ENCODE measurements at regions not wholly inside any gene's neighbourhood (a gene's known extent, or its start where the extent isn't known, plus 50 kb on each side); places are given as distances from the start of the nearest gene placed in this dataset.

- H3K9me2 ChIP-seq (ENCODE audit: insufficient read depth) = no peaks in the 10 kb centered on the region
- no peak overlapping the region for H3K27ac ChIP-seq
- H2AFZ ChIP-seq = no peak overlapping the region
- intact Hi-C loops (cut with micrococcal nuclease; ENCODE audit: unreplicated experiment) = no loop called here
- CTCF ChIA-PET = no interaction called here
- H3K9me3 ChIP-seq (ENCODE audit: insufficient read depth, low read depth) = no peaks in the 10 kb centered on the region
- H3K27me3 ChIP-seq (ENCODE audit: insufficient read depth, low read depth) = no peaks in the 10 kb centered on the region
- H3K4me3 ChIP-seq = no peak overlapping the region
- no peaks in the 10 kb centered on the region for H3K36me3 ChIP-seq (ENCODE audit: low read depth)
- DNase-seq = no peak
- H3K79me2 ChIP-seq (ENCODE audit: low read depth) = no peaks in the 10 kb centered on the region
- no peaks in the 10 kb centered on the region for H4K20me1 ChIP-seq (ENCODE audit: insufficient read depth)
- POLR2A ChIA-PET (ENCODE audit: unreplicated experiment) = no interaction called here
- no peaks in the 10 kb centered on the region for H3F3A ChIP-seq (ENCODE audit: insufficient read depth, low read depth)
- H3K4me2 ChIP-seq = no peak overlapping the region
- H3K4me1 ChIP-seq (replicated peaks; ENCODE audit: insufficient read depth) = no peaks in the 10 kb centered on the region
- BruUV-seq (replicated peaks) = no TSS peak
- TF ChIP-seq EZH2 (IDR thresholded peaks at IDR 0.05; ENCODE audit: low read depth) (no peak), CTCF (conservative IDR thresholded peaks at IDR 0.05) (no peak)
These were observed 278.3 kb downstream of the SHQ1 start for GRCh38 chr3:72569754-72570440.

- Histone ChIP-seq H2AFZ (no peak overlapping the region), H3K36me3 (ENCODE audit: low read depth) (no peaks in the 10 kb centered on the region), H3K4me2 (no peak overlapping the region), H3K4me3 (no peak overlapping the region), H3K27ac (no peak overlapping the region), H3K4me1 (replicated peaks; ENCODE audit: insufficient read depth) (peaks cover 7% of the 10 kb centered on the region; the same call in 1 of the 2 replicates), H4K20me1 (ENCODE audit: insufficient read depth) (no peaks in the 10 kb centered on the region), H3K9me2 (ENCODE audit: insufficient read depth) (no peaks in the 10 kb centered on the region), H3F3A (ENCODE audit: insufficient read depth, low read depth) (peaks cover 5% of the 10 kb centered on the region; the same call in 1 of the 2 replicates), H3K27me3 (ENCODE audit: insufficient read depth, low read depth) (no peaks in the 10 kb centered on the region), H3K9me3 (ENCODE audit: insufficient read depth, low read depth) (no peaks in the 10 kb centered on the region), H3K79me2 (ENCODE audit: low read depth) (no peaks in the 10 kb centered on the region)
- ChIA-PET CTCF (interaction anchor here (0.6 kb wide), 1 partner anchor 359 kb away, joined by 3 read pairs; no protein-coding TSS in a partner anchor), POLR2A (ENCODE audit: unreplicated experiment) (no interaction called here)
- DNase-seq = no peak
- intact Hi-C loops (cut with micrococcal nuclease; ENCODE audit: unreplicated experiment) = no loop called here
- BruUV-seq (replicated peaks) = no TSS peak
- no peak for TF ChIP-seq CTCF (conservative IDR thresholded peaks at IDR 0.05)
- TF ChIP-seq EZH2 (IDR thresholded peaks at IDR 0.05; ENCODE audit: low read depth) = no peak
These were observed 280.2 kb downstream of the SHQ1 start for GRCh38 chr3:72568083-72568482.

- Histone ChIP-seq H3K27ac (no peak overlapping the region), H3K4me2 (no peak overlapping the region), H3K79me2 (ENCODE audit: low read depth) (no peaks in the 10 kb centered on the region), H2AFZ (no peak overlapping the region), H3K4me1 (replicated peaks; ENCODE audit: insufficient read depth) (peaks cover 7% of the 10 kb centered on the region; the same call in 1 of the 2 replicates), H3K36me3 (ENCODE audit: low read depth) (no peaks in the 10 kb centered on the region), H3F3A (ENCODE audit: insufficient read depth, low read depth) (peaks cover 5% of the 10 kb centered on the region; the same call in 1 of the 2 replicates), H4K20me1 (ENCODE audit: insufficient read depth) (no peaks in the 10 kb centered on the region), H3K9me2 (ENCODE audit: insufficient read depth) (no peaks in the 10 kb centered on the region), H3K4me3 (no peak overlapping the region), H3K9me3 (ENCODE audit: insufficient read depth, low read depth) (no peaks in the 10 kb centered on the region), H3K27me3 (ENCODE audit: insufficient read depth, low read depth) (no peaks in the 10 kb centered on the region)
- ChIA-PET CTCF (interaction anchor here (0.6 kb wide), 1 partner anchor 359 kb away, joined by 3 read pairs; no protein-coding TSS in a partner anchor), POLR2A (ENCODE audit: unreplicated experiment) (no interaction called here)
- BruUV-seq (replicated peaks) = no TSS peak
- intact Hi-C loops (cut with micrococcal nuclease; ENCODE audit: unreplicated experiment) = no loop called here
- TF ChIP-seq EZH2 (IDR thresholded peaks at IDR 0.05; ENCODE audit: low read depth) (no peak), CTCF (conservative IDR thresholded peaks at IDR 0.05) (no peak)
- DNase-seq = no peak
These were observed 280.8 kb downstream of the SHQ1 start for GRCh38 chr3:72567474-72567873.
